Liver (tissue), 8 donors: ENCODE measurements at regions not wholly inside any gene's neighbourhood (a gene's known extent, or its start where the extent isn't known, plus 50 kb on each side); places are given as distances from the start of the nearest gene placed in this dataset.

Experiments
- DNase-seq: peaks from one replicate; pipeline ENCODE4 v3.0.0-alpha.2; 2017; ENCODE audit warnings: low spot score
- H3K27ac ChIP-seq, 2 donors: one replicate each; pipeline ENCODE4 v1.7.0; 2013; ENCODE audit warnings: inconsistent platforms in 2 of 2, low read length in 2 of 2, control low read depth in 1 of 2, low read depth in 1 of 2, mild to moderate bottlenecking in 1 of 2
- H3K27me3 ChIP-seq, 4 donors: one replicate each; pipeline versions ENCODE4 v1.6.1 to v1.7.0; 2013; ENCODE audit warnings: low read length in 3 of 4, inconsistent platforms in 1 of 4, mild to moderate bottlenecking in 1 of 4, moderate library complexity in 1 of 4; ENCODE audit not compliant: control insufficient read depth in 4 of 4, insufficient read depth in 4 of 4
- H3K36me3 ChIP-seq, 4 donors: one replicate each; pipeline versions ENCODE4 v1.6.1 to v1.7.0; 2013; ENCODE audit warnings: low read length in 3 of 4, mild to moderate bottlenecking in 3 of 4, low read depth in 1 of 4, moderate library complexity in 1 of 4; ENCODE audit not compliant: control insufficient read depth in 4 of 4, insufficient read depth in 3 of 4
- H3K4me1 ChIP-seq, 4 donors: one replicate each; pipeline versions ENCODE4 v1.6.1 to v1.7.0; 2013; ENCODE audit warnings: low read length in 3 of 4, mild to moderate bottlenecking in 3 of 4, moderate library complexity in 1 of 4; ENCODE audit not compliant: control insufficient read depth in 4 of 4, insufficient read depth in 4 of 4
- H3K4me3 ChIP-seq, 3 donors: one replicate each; pipeline versions ENCODE4 v1.6.1 to v1.7.0; 2013; ENCODE audit warnings: low read length in 3 of 3, control low read depth in 1 of 3, low read depth in 1 of 3, mild to moderate bottlenecking in 1 of 3
- H3K9ac ChIP-seq, 2 donors: one replicate each; pipeline ENCODE4 v1.7.0; 2013; ENCODE audit warnings: low read length in 2 of 2, mild to moderate bottlenecking in 2 of 2, moderate library complexity in 2 of 2, control low read depth in 1 of 2, low read depth in 1 of 2
- H3K9me3 ChIP-seq, 4 donors: one replicate each; pipeline versions ENCODE4 v1.6.1 to v1.7.0; 2013; ENCODE audit warnings: low read length in 3 of 4; ENCODE audit not compliant: control insufficient read depth in 4 of 4
- ATF3 ChIP-seq: IDR thresholded peaks from 2 replicates; pipeline ENCODE4 v1.6.1; 2016; ENCODE audit warnings: antibody characterized with exemption
- CTCF ChIP-seq: fragments of 150-350 bp; IDR thresholded peaks from 2 replicates; pipeline ENCODE4 v1.5.1; 2017; ENCODE audit warnings: improper control_type of control experiment, low read depth, low read length; ENCODE audit not compliant: missing input control
- EGR1 ChIP-seq, 2 donors: IDR thresholded peaks; 2 replicates each; pipeline ENCODE4 v1.6.1; 2016 to 2018; ENCODE audit warnings: antibody characterized with exemption in 2 of 2, low read depth in 2 of 2
- FOXA1 ChIP-seq: IDR thresholded peaks from 2 replicates; pipeline ENCODE4 v1.6.1; 2016; ENCODE audit warnings: antibody characterized with exemption
- FOXA2 ChIP-seq: IDR thresholded peaks from 2 replicates; pipeline ENCODE4 v1.6.1; 2016; ENCODE audit warnings: antibody characterized with exemption
- GABPA ChIP-seq, 2 donors: IDR thresholded peaks in 1 of 2; conservative IDR thresholded peaks in 1 of 2; 2 replicates each; pipeline ENCODE4 v1.6.1; 2016; ENCODE audit warnings: antibody characterized with exemption in 2 of 2, mild to moderate bottlenecking in 1 of 2, moderate library complexity in 1 of 2
- HNF4A ChIP-seq, 2 donors: conservative IDR thresholded peaks; 2 replicates each; pipeline ENCODE4 v1.6.1; 2016; ENCODE audit warnings: antibody characterized with exemption in 2 of 2, mild to moderate bottlenecking in 2 of 2
- HNF4G ChIP-seq: IDR thresholded peaks from 2 replicates; pipeline ENCODE4 v1.6.1; 2016; ENCODE audit warnings: antibody characterized with exemption
- JUND ChIP-seq, 2 donors: IDR thresholded peaks; 2 replicates each; pipeline ENCODE4 v1.6.1; 2016; ENCODE audit warnings: antibody characterized with exemption in 2 of 2
- MAX ChIP-seq: IDR thresholded peaks from 2 replicates; pipeline ENCODE4 v1.6.1; 2016; ENCODE audit warnings: antibody characterized with exemption
- REST ChIP-seq: IDR thresholded peaks from 2 replicates; pipeline ENCODE4 v1.6.1; 2016; ENCODE audit warnings: antibody characterized with exemption, mild to moderate bottlenecking
- RXRA ChIP-seq, 2 donors: IDR thresholded peaks; 2 replicates each; pipeline ENCODE4 v1.6.1; 2017 to 2018; ENCODE audit warnings: antibody characterized with exemption in 2 of 2, mild to moderate bottlenecking in 1 of 2
- SP1 ChIP-seq: IDR thresholded peaks from 2 replicates; pipeline ENCODE4 v1.6.1; 2018; ENCODE audit warnings: antibody characterized with exemption, mild to moderate bottlenecking
- TAF1 ChIP-seq: conservative IDR thresholded peaks from 2 replicates; pipeline ENCODE4 v1.6.1; 2016; ENCODE audit warnings: antibody characterized with exemption, mild to moderate bottlenecking
- YY1 ChIP-seq: IDR thresholded peaks from 2 replicates; pipeline ENCODE4 v1.6.1; 2016; ENCODE audit warnings: antibody characterized with exemption, mild to moderate bottlenecking
- ZBTB33 ChIP-seq: IDR thresholded peaks from 2 replicates; pipeline ENCODE4 v1.6.1; 2016; ENCODE audit warnings: antibody characterized with exemption
- WGBS: extraction: QIAGEN DNeasy Blood & Tissue Kit; methylation state at CpG from one replicate; pipeline ENCODE4 v1.1.7; 2013; 5-methylcytosine and 5-hydroxymethylcytosine counted together
- donor health status: healthy.
- donor health status: healthy.
- donor health status: healthy.
- donor health status: healthy.
- donor health status: healthy.

- DNase-seq = no peak
- 94% methylated on average over 3 of the region's 3 CpGs for WGBS
- H3K27ac ChIP-seq = peak overlapping the region in 1 of 2 donors; percentile 64
These were observed 72.7 kb upstream of the RANBP3L start for GRCh38 chr5:36374266-36374862.

More at GRCh38 chr5:36374266-36374862, 72.7 kb upstream of the RANBP3L start:
- Histone ChIP-seq H3K9me3 (no peaks in the 10 kb centered on the region), H3K27me3 (no peaks in the 10 kb centered on the region), H3K9ac (no peak overlapping the region), H3K36me3 (no peaks in the 10 kb centered on the region), H3K4me1 (peaks cover 0 to 13% (median 1%) of the 10 kb centered on the region in 4 donors), H3K4me3 (no peak overlapping the region)
- TF ChIP-seq ZBTB33 (no peak), HNF4A (conservative IDR thresholded peaks at IDR 0.05) (no peak), JUND (IDR thresholded peaks at IDR 0.05) (no peak), FOXA2 (no peak), ATF3 (no peak), CTCF (no peak), TAF1 (no peak), EGR1 (IDR thresholded peaks at IDR 0.05; ENCODE audit: low read depth in 2 of 2) (no peak), GABPA (IDR thresholded peaks at IDR 0.05 in 1 of 2, conservative IDR thresholded peaks at IDR 0.05 in 1 of 2) (no peak), REST (no peak), RXRA (IDR thresholded peaks at IDR 0.05) (no peak), SP1 (no peak), FOXA1 (no peak), MAX (no peak), HNF4G (no peak), YY1 (no peak)
